Endothelial cell of umbilical vein (primary cell): ENCODE measurements at regions not wholly inside any gene's neighbourhood (a gene's known extent, or its start where the extent isn't known, plus 50 kb on each side); places are given as distances from the start of the nearest gene placed in this dataset.

ENCODE experiments used
- BruUV-seq: library from RNA; stranded (reverse); fragments of 400-500 nt; replicated peaks from 2 replicates; lab custom pipeline; 2021; lab: Mats Ljungman, UMichigan
- CTCF ChIA-PET: fragments of 300-600, 350-600 bp; sonication (Branson Sonifier 250); formaldehyde crosslinking; loops from one replicate; lab custom pipeline; 2021; ENCODE audit warnings: antibody characterized with exemption, inconsistent platforms; lab: Charles Lee
- POLR2A ChIA-PET: fragments of 300-600, 350-600 bp; sonication (Branson Sonifier 250); formaldehyde crosslinking; loops from one replicate; lab custom pipeline; 2021; ENCODE audit warnings: antibody characterized with exemption, inconsistent platforms; lab: Charles Lee
- DNase-seq: peaks from one replicate; pipeline ENCODE4 v3.0.0-alpha.2; 2011; ENCODE audit warnings: low read depth, low spot score
- FAIRE-seq: peaks from 2 replicates; lab custom pipeline; 2011; peaks lifted over from hg19 to GRCh38; lab: Jason Lieb, UNC
- H2AFZ ChIP-seq: 2 replicates; pipeline ENCODE4 v1.6.0; 2012; ENCODE audit warnings: low read depth, low read length, control low read depth, inconsistent platforms
- H3K27ac ChIP-seq: 2 replicates; pipeline ENCODE4 v1.5.1; 2011; ENCODE audit warnings: low read depth, mild to moderate bottlenecking, control low read depth, low read length, moderate library complexity; ENCODE audit not compliant: insufficient read depth
- H3K27me3 ChIP-seq, 2 experiments: 2 replicates each; pipeline versions ENCODE4 v1.6.0 to v1.6.1; 2011; ENCODE audit warnings: low read length in 2 of 2, mixed read lengths in 1 of 2; ENCODE audit not compliant: control insufficient read depth in 2 of 2, insufficient read depth in 2 of 2
- H3K36me3 ChIP-seq, 2 experiments: 2 replicates in 1 of 2; 3 replicates in 1 of 2; pipeline ENCODE4 v1.5.1; 2011; ENCODE audit warnings: low read length in 2 of 2, mild to moderate bottlenecking in 1 of 2, moderate library complexity in 1 of 2; ENCODE audit not compliant: control insufficient read depth in 2 of 2, insufficient read depth in 2 of 2; ENCODE audit errors: extremely low read depth in 1 of 2
- H3K4me1 ChIP-seq: 3 replicates; pipeline ENCODE4 v1.5.1; 2011; ENCODE audit warnings: mild to moderate bottlenecking, low read length; ENCODE audit not compliant: control insufficient read depth, insufficient read depth; ENCODE audit errors: extremely low read depth
- H3K4me2 ChIP-seq: 2 replicates; pipeline ENCODE4 v1.6.1; 2011; ENCODE audit warnings: low read length, control low read depth, mixed read lengths; ENCODE audit not compliant: insufficient read depth
- H3K4me3 ChIP-seq, 3 experiments: fragments of 200-600 bp in 1 of 3; sonication (generic), shearing (Covaris generic) in 1 of 3; replicated peaks in 1 of 3; 2 replicates each; pipeline ENCODE4 v1.5.1; 2011 to 2016; ENCODE audit warnings: control low read depth in 3 of 3, low read length in 3 of 3, mild to moderate bottlenecking in 2 of 3, inconsistent platforms in 1 of 3, low read depth in 1 of 3, moderate library complexity in 1 of 3; ENCODE audit not compliant: insufficient read depth in 1 of 3
- H3K79me2 ChIP-seq: 2 replicates; pipeline ENCODE4 v1.6.0; 2012; ENCODE audit warnings: low read length, inconsistent platforms; ENCODE audit not compliant: control insufficient read depth, insufficient read depth
- H3K9ac ChIP-seq: replicated peaks from 2 replicates; pipeline ENCODE3; 2011; ENCODE audit warnings: low read length, control low read depth; ENCODE audit not compliant: insufficient read depth; ENCODE audit errors: extremely low read depth
- H3K9me1 ChIP-seq: replicated peaks from 3 replicates; pipeline ENCODE4 v1.6.0; 2011; ENCODE audit warnings: mild to moderate bottlenecking, low read length; ENCODE audit not compliant: control insufficient read depth, insufficient read depth; ENCODE audit errors: extremely low read depth
- H3K9me3 ChIP-seq: replicated peaks from 2 replicates; pipeline ENCODE4 v1.5.1; 2012; ENCODE audit warnings: low read length, inconsistent platforms; ENCODE audit not compliant: control insufficient read depth, insufficient read depth
- H4K20me1 ChIP-seq: replicated peaks from 2 replicates; pipeline ENCODE3; 2011; ENCODE audit warnings: mild to moderate bottlenecking, low read length; ENCODE audit not compliant: control insufficient read depth, insufficient read depth; ENCODE audit errors: extremely low read depth
- CTCF ChIP-seq, 2 donors: IDR thresholded peaks; 1 replicate in 1 of 2; 2 replicates in 1 of 2; pipeline ENCODE4 v1.5.1; 2011; ENCODE audit warnings: low read length in 2 of 2, mild to moderate bottlenecking in 2 of 2, moderate library complexity in 2 of 2, control low read depth in 1 of 2, inconsistent platforms in 1 of 2, low read depth in 1 of 2; ENCODE audit not compliant: insufficient read depth in 1 of 2; ENCODE audit errors: extremely low read depth in 1 of 2
- EZH2 ChIP-seq: IDR thresholded peaks from 2 replicates; pipeline ENCODE4 v1.6.1; 2012; ENCODE audit warnings: borderline replicate concordance, low read depth, mild to moderate bottlenecking, moderate library complexity, low read length, inconsistent platforms; ENCODE audit not compliant: severe bottlenecking
- FOS ChIP-seq: IDR thresholded peaks from 2 replicates; pipeline ENCODE4 v1.6.1; 2011; ENCODE audit warnings: mild to moderate bottlenecking, low read length, moderate library complexity, borderline replicate concordance; ENCODE audit not compliant: insufficient read depth
- GATA2 ChIP-seq: IDR thresholded peaks from 2 replicates; pipeline ENCODE4 v1.7.0; 2011; ENCODE audit warnings: low read depth, mild to moderate bottlenecking, moderate library complexity, mixed read lengths, low read length; ENCODE audit not compliant: insufficient read length, insufficient read depth
- JUN ChIP-seq: IDR thresholded peaks from 2 replicates; pipeline ENCODE4 v1.6.1; 2011; ENCODE audit warnings: borderline replicate concordance, low read depth; ENCODE audit not compliant: insufficient read length, insufficient read depth
- MYC ChIP-seq: IDR thresholded peaks from one replicate; pipeline ENCODE4 v1.6.1; 2011; ENCODE audit warnings: mild to moderate bottlenecking, low read depth, low read length
- POLR2A ChIP-seq: IDR thresholded peaks from 2 replicates; pipeline ENCODE4 v1.6.1; 2012; ENCODE audit warnings: low read depth, mild to moderate bottlenecking, control low read depth, low read length
- POLR2AphosphoS5 ChIP-seq: IDR thresholded peaks from 2 replicates; pipeline ENCODE4 v1.6.1; 2012; ENCODE audit warnings: low read depth, mild to moderate bottlenecking, control low read depth, low read length, moderate library complexity; ENCODE audit not compliant: insufficient read depth
- dilution Hi-C: fragments of 300-500 bp; cut with MboI; formaldehyde crosslinking; loops from one replicate; pipeline ENCODE4 v1.15.0; 2019; ENCODE audit warnings: low sequenced_read_pairs; ENCODE audit not compliant: extremely low pct_ligation_motif_present
- intact Hi-C: fragments of 100-400 bp; cut with micrococcal nuclease; formaldehyde crosslinking; loops from one replicate; pipeline ENCODE4 v1.10.0; 2022
- TF ChIP-seq, protein P1 (sequence below): IDR thresholded peaks from 2 replicates; pipeline ENCODE4 v1.6.1; 2011; ENCODE audit not compliant: insufficient read depth, insufficient read length

- POLR2A ChIA-PET: no interaction called here
These were observed 82.6 kb upstream of the FUT8 start for GRCh38 chr14:65329911-65330310.

More at GRCh38 chr14:65329911-65330310, 82.6 kb upstream of the FUT8 start:
- no peaks in the 10 kb centered on the region for H3K9me3 ChIP-seq
- no peak overlapping the region for H3K4me2 ChIP-seq
- no peak overlapping the region for H3K27ac ChIP-seq
- BruUV-seq: no TSS peak
- H3K4me3 ChIP-seq: no peak overlapping the region
- DNase-seq (peak; percentile 8), FAIRE-seq (no peak)
- dilution Hi-C loops: no loop called here
- no peaks in the 10 kb centered on the region for H3K36me3 ChIP-seq
- TF ChIP-seq, protein P1, sequence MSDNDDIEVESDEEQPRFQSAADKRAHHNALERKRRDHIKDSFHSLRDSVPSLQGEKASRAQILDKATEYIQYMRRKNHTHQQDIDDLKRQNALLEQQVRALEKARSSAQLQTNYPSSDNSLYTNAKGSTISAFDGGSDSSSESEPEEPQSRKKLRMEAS: no peak
- TF ChIP-seq CTCF (IDR thresholded peaks at IDR 0.05; ENCODE audit: extremely low read depth in 1 of 2, insufficient read depth in 1 of 2, low read depth in 1 of 2, low read length in 2 of 2): no peak
- TF ChIP-seq POLR2AphosphoS5: no peak
- no peak for TF ChIP-seq GATA2
- TF ChIP-seq MYC: no peak
- no peak for TF ChIP-seq POLR2A
- TF ChIP-seq JUN: no peak
- no peak for TF ChIP-seq FOS
- TF ChIP-seq EZH2: no peak
- no peak overlapping the region for H2AFZ ChIP-seq
- H4K20me1 ChIP-seq: no peaks in the 10 kb centered on the region
- CTCF ChIA-PET: interaction anchor here (1.5 kb wide), 1 partner anchor 11 kb away, joined by 3 read pairs; no protein-coding TSS in a partner anchor
- H3K4me1 ChIP-seq: peaks cover 11% of the 10 kb centered on the region
- H3K9me1 ChIP-seq: no peaks in the 10 kb centered on the region
- no peaks in the 10 kb centered on the region for H3K27me3 ChIP-seq
- H3K79me2 ChIP-seq: no peaks in the 10 kb centered on the region
- intact Hi-C loops: no loop called here
- H3K9ac ChIP-seq: no peak overlapping the region
